ENCODE measurements at regions not wholly inside any gene's neighbourhood (a gene's known extent, or its start where the extent isn't known, plus 50 kb on each side); places are given as distances from the start of the nearest gene placed in this dataset.

DNA sequence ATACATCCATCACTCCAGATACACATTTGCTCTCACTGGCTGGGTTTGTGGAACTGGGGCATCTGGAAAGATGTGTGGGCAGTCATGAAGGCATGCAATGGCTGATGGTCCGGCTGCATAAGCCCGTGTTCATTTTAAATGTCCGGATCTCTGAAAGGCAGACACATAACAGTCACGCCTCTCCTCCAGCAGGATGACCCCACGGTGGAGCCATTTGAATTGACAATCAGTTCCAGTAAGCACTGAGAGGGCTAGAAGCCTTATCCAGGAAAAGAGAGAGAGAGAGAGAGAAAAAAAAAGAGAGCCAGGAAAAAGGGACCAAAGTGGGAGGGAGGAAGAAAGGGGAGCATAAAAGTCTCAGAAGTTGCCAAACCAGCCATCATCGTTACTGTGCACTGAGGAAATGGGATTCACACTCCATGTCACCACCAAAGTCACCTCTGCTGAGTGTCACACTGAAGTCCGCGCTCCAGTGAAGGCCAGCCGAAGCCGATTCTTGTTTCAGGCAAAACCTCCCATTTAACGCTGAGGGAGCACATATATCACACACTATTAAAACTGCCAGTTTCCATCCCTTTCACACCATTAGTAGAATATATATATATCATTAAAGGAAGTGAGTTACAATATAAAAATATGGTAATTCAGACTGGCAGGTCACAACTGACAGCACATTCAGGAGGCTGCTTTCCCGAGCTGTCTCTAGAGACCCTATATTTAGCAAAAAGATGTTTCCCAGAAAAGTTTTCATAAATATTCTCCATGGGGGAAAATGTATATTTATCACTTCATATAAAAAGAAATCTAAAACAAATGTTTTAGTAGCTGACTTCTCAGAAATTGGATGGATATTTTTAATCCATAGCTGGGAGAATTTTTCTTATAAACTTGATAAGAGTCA lies 142.0 kb downstream of the ACTR3 start:
- no peaks in the 10 kb centered on the region for H3K36me3 Mint-ChIP-seq
- H3K27ac Mint-ChIP-seq: no peak overlapping the region
- DNase-seq (ENCODE audit: extremely low spot score, unreplicated experiment): no peak
- TF ChIP-seq, protein P1, sequence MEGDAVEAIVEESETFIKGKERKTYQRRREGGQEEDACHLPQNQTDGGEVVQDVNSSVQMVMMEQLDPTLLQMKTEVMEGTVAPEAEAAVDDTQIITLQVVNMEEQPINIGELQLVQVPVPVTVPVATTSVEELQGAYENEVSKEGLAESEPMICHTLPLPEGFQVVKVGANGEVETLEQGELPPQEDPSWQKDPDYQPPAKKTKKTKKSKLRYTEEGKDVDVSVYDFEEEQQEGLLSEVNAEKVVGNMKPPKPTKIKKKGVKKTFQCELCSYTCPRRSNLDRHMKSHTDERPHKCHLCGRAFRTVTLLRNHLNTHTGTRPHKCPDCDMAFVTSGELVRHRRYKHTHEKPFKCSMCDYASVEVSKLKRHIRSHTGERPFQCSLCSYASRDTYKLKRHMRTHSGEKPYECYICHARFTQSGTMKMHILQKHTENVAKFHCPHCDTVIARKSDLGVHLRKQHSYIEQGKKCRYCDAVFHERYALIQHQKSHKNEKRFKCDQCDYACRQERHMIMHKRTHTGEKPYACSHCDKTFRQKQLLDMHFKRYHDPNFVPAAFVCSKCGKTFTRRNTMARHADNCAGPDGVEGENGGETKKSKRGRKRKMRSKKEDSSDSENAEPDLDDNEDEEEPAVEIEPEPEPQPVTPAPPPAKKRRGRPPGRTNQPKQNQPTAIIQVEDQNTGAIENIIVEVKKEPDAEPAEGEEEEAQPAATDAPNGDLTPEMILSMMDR (conservative IDR thresholded peaks at IDR 0.05): no peak
- H3K4me1 Mint-ChIP-seq (ENCODE audit: unreplicated experiment): no peaks in the 10 kb centered on the region
- no peak overlapping the region for H3K4me3 Mint-ChIP-seq
- H3K9me3 Mint-ChIP-seq: peaks cover 5% of the 10 kb centered on the region
- no peaks in the 10 kb centered on the region for H3K27me3 Mint-ChIP-seq

DNA sequence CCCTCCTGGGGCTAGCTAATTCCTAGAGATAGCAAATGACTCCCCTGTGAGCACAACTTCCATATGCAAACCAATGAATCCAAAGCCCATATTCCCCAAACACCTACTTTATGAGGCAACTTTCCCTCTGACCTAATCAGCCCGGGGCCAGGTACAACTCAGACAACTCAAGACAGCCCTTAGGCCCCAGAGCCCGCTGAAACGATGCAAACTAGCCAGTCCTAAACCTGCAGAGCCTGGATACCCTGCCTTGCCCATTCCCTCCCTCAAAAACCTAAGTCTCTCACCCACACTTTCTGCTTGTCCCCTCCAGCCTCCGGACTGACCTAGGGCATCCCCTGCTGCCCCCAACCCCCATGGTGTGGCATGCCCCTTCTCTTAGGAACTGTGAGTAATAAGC lies 142.8 kb downstream of the ACTR3 start:
- DNase-seq (ENCODE audit: extremely low spot score, unreplicated experiment): no peak
- Mint-ChIP-seq H3K4me3 (no peak overlapping the region), H3K36me3 (no peaks in the 10 kb centered on the region), H3K27me3 (no peaks in the 10 kb centered on the region), H3K4me1 (ENCODE audit: unreplicated experiment) (no peaks in the 10 kb centered on the region), H3K9me3 (peaks cover 5% of the 10 kb centered on the region), H3K27ac (no peak overlapping the region)
- TF ChIP-seq, protein P1 (conservative IDR thresholded peaks at IDR 0.05): no peak

DNA sequence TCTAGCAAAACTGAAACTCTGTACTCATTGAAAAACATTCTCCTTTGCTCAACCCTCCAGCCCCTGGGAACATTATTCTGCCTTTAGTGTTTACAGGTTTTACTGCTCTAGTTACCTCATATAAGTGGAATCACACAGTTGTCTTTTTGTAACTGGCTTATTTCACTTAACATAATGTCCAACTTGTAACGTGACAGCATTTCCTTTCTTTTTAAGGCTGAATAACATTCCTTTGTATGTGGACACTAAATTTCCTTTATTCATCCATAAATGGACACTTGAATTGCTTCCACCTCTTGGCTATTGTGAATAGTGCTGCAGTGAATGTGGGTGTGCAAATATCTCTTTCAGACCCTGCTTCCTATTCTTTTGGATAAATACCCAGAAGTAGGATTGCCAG lies 144.9 kb downstream of the ACTR3 start:
- Mint-ChIP-seq H3K9me3 (no peaks in the 10 kb centered on the region), H3K4me3 (no peak overlapping the region), H3K4me1 (ENCODE audit: unreplicated experiment) (no peaks in the 10 kb centered on the region)

DNA sequence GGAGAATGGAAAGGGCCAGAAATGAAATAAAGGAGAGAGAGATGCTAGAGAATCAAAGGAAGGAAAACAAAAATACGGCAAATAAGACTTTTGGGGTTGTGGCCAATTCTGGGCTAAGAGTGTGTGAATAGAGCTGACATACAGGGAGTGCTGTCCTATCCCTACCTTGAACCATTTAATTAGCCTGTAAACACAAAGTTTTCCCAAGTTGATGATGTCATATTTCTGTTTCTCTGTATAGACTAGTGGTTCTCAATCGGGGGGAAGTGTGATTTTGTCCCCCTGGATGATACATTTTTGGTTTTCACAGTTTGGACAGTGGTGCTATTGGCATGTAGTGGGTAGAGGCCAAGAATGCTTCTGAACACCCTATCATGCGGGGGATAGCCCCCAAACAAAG lies 148.8 kb downstream of the ACTR3 start:
- Mint-ChIP-seq H3K4me1 (ENCODE audit: unreplicated experiment) (no peaks in the 10 kb centered on the region), H3K4me3 (no peak overlapping the region), H3K9me3 (no peaks in the 10 kb centered on the region), H3K36me3 (no peaks in the 10 kb centered on the region), H3K27me3 (peaks cover 2% of the 10 kb centered on the region), H3K27ac (no peak overlapping the region)
- TF ChIP-seq, protein P1 (conservative IDR thresholded peaks at IDR 0.05): no peak
- no peak for DNase-seq (ENCODE audit: extremely low spot score, unreplicated experiment)

More for the DNA sequence above, 144.9 kb downstream of the ACTR3 start:
- Mint-ChIP-seq H3K27me3 (no peaks in the 10 kb centered on the region), H3K27ac (no peak overlapping the region), H3K36me3 (no peaks in the 10 kb centered on the region)
- TF ChIP-seq, protein P1 (conservative IDR thresholded peaks at IDR 0.05): no peak
- DNase-seq (ENCODE audit: extremely low spot score, unreplicated experiment): no peak

DNA sequence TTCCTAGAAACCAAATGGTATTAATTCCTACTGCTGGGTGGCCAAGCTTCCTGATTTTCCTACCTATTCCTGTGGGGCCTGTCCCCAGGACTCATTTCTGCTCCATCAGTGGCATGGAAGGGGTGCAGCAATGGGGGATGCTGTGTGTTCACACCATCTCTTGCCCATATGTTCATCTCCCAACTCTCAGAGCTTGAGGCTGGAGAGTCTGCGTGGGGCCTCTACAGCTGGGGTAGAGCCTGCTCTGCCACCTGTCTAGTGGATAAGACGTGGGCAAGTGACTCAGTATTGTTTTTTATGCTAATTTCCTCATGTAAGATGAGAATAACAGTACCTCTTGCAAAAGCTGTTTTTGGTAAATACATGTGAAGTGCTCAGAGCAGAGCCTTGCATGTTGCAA lies 149.8 kb downstream of the ACTR3 start:
- H3K9me3 Mint-ChIP-seq: no peaks in the 10 kb centered on the region
- H3K4me1 Mint-ChIP-seq (ENCODE audit: unreplicated experiment): no peaks in the 10 kb centered on the region
- TF ChIP-seq, protein P1 (conservative IDR thresholded peaks at IDR 0.05): no peak
- no peaks in the 10 kb centered on the region for H3K36me3 Mint-ChIP-seq
- no peak overlapping the region for H3K27ac Mint-ChIP-seq
- peaks cover 4% of the 10 kb centered on the region for H3K27me3 Mint-ChIP-seq
- DNase-seq (ENCODE audit: extremely low spot score, unreplicated experiment): no peak
- H3K4me3 Mint-ChIP-seq: no peak overlapping the region

Measured in type B pancreatic cell (in vitro differentiated cells).